Breast epithelium (tissue), 3 donors: ENCODE measurements at regions not wholly inside any gene's neighbourhood (a gene's known extent, or its start where the extent isn't known, plus 50 kb on each side); places are given as distances from the start of the nearest gene placed in this dataset.

Experiments
- CTCF ChIP-seq, 3 donors: fragments of 450-650 bp; IDR thresholded peaks; one replicate each; pipeline ENCODE4 v1.5.1; 2016 to 2017; ENCODE audit warnings: antibody characterized with exemption in 3 of 3, mild to moderate bottlenecking in 3 of 3, moderate library complexity in 3 of 3
- POLR2A ChIP-seq: fragments of 450-650 bp; IDR thresholded peaks from one replicate; pipeline ENCODE4 v1.6.1; 2016; ENCODE audit warnings: antibody characterized with exemption, mild to moderate bottlenecking, moderate library complexity

DNA sequence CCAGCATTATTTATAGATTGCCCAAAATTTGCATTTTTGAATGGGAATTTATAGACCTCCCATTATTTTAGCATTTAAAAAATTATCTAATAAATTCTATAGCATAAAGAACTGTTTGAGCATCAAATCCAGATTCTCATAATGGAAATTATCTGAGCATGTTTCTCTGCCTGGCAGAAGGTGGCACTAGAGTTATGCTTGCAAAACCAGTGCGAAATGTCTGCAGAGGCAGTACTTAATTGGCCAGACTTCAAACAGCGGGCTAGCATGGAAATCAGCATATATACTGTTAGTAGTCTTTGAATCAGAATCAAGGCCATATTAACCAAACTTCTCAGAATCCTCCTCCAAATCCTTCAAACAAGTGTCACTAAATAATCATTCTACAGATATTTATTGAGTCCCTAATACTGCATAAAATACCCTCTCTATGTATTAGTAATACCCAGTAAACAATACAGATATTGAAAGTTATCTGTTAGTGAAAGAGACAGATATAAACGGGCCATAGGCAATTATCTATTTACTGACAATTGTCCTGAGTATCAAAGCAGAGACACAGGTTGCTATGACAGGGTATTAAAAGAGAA lies 78.7 kb upstream of the DCLK2 start:
- TF ChIP-seq POLR2A (no peak), CTCF (IDR thresholded peaks at IDR 0.05) (peak in 1 of 3 donors; percentile 41)
